ENCODE measurements at regions not wholly inside any gene's neighbourhood (a gene's known extent, or its start where the extent isn't known, plus 50 kb on each side); places are given as distances from the start of the nearest gene placed in this dataset.

DNA sequence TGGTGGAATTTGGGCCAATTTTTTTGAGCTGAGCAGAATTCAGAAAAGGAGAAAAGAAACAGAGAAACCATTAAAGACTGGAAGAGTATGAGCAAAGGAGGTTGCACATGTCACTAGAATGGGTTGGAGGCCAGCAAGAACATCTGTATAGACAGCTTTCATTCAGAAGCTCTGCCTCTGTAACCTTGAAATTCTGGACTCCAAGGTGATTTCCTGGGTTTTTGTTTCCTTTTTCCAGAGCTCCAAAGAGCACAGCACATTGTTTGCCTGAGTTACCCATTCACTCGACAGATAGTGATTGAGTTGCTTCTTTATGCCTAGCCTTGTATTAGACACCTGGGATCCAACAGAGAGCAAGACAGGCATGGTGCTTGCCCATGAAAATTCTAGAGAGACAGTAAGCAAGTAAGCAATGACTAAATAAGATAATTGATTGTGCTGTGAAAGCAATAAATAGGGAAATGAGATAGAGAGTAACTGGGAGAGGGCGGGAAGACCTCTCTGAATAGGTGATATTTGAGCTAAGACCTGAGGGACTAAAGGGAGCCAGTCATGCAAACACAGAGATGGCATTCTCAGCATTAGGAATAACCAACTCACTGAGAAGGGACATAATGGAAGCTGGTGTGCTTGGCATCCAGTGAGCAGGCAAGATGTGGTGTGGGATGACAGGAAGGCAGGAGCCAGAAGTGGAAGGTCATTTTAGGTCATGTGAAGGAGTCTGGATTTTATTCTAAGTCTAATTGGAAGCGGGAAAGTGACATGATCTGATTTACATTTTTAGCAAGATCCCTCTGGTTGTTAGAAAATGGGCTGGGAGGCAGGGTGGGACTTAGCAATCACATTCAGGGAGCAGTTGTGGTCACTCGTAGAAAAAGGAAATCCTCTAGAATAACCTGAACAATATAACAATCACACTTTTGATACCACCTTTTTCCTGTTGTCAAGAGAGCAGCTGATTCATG, 197.5 kb downstream of the HS3ST3A1 start:
- H3K4me3 ChIP-seq (ENCODE audit: low read depth, low read length) = no peak overlapping the region
- H3K27me3 ChIP-seq (ENCODE audit: control insufficient read depth, insufficient read depth, low read length) = no peaks in the 10 kb centered on the region
- H3K36me3 ChIP-seq (ENCODE audit: control insufficient read depth, insufficient read depth, low read length) = no peaks in the 10 kb centered on the region
- TF ChIP-seq, protein P1, sequence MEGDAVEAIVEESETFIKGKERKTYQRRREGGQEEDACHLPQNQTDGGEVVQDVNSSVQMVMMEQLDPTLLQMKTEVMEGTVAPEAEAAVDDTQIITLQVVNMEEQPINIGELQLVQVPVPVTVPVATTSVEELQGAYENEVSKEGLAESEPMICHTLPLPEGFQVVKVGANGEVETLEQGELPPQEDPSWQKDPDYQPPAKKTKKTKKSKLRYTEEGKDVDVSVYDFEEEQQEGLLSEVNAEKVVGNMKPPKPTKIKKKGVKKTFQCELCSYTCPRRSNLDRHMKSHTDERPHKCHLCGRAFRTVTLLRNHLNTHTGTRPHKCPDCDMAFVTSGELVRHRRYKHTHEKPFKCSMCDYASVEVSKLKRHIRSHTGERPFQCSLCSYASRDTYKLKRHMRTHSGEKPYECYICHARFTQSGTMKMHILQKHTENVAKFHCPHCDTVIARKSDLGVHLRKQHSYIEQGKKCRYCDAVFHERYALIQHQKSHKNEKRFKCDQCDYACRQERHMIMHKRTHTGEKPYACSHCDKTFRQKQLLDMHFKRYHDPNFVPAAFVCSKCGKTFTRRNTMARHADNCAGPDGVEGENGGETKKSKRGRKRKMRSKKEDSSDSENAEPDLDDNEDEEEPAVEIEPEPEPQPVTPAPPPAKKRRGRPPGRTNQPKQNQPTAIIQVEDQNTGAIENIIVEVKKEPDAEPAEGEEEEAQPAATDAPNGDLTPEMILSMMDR (IDR thresholded peaks at IDR 0.05; ENCODE audit: insufficient read depth, low read length, poor library complexity, severe bottlenecking) = no peak
- DNase-seq (ENCODE audit: low read depth) = no peak

DNA sequence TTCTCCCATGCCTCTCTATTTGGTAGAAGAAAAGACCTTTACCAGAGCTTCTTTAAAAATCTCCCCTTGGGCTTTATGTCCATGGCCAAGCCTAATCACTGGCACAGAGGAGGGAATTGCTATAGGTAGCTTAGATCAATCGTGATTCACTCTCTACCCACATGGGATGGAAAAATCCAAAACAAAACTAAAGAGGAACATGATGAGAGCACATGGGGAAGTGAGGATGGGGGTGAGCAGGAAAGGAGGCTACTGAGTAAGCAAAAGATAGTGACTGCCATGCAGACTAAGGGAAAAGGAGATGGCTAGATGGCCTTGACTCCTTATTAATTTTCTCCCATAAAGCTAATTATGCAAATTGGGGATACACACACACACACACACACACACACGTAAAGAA, 201.2 kb downstream of the HS3ST3A1 start:
- no peak overlapping the region for H3K4me3 ChIP-seq (ENCODE audit: low read depth, low read length)
- H3K36me3 ChIP-seq (ENCODE audit: control insufficient read depth, insufficient read depth, low read length) = no peaks in the 10 kb centered on the region
- TF ChIP-seq, protein P1 (IDR thresholded peaks at IDR 0.05; ENCODE audit: insufficient read depth, low read length, poor library complexity, severe bottlenecking) = no peak
- H3K27me3 ChIP-seq (ENCODE audit: control insufficient read depth, insufficient read depth, low read length) = no peaks in the 10 kb centered on the region
- no peak for DNase-seq (ENCODE audit: low read depth)

DNA sequence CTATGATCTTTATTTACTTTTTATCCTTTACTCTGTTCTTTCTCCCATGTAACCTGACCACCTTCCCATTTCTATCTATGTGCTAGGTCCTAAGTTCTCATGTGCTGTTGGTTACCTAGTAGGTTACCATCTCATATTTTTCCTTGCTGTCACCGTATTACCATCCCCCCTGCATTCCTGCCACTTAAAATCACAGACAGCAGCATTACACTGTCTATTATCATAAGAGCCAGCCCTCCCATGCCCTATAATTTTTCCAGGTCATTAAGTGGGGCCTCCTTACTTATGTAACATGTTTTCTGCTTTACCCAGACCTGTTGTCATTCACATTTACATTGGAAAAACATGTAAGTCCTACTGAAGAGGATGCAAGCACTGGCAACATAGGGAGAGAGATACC, 202.9 kb downstream of the HS3ST3A1 start:
- no peak overlapping the region for H3K4me3 ChIP-seq (ENCODE audit: low read depth, low read length)
- no peaks in the 10 kb centered on the region for H3K27me3 ChIP-seq (ENCODE audit: control insufficient read depth, insufficient read depth, low read length)
- DNase-seq (ENCODE audit: low read depth) = no peak
- no peaks in the 10 kb centered on the region for H3K36me3 ChIP-seq (ENCODE audit: control insufficient read depth, insufficient read depth, low read length)
- TF ChIP-seq, protein P1 (IDR thresholded peaks at IDR 0.05; ENCODE audit: insufficient read depth, low read length, poor library complexity, severe bottlenecking) = no peak

DNA sequence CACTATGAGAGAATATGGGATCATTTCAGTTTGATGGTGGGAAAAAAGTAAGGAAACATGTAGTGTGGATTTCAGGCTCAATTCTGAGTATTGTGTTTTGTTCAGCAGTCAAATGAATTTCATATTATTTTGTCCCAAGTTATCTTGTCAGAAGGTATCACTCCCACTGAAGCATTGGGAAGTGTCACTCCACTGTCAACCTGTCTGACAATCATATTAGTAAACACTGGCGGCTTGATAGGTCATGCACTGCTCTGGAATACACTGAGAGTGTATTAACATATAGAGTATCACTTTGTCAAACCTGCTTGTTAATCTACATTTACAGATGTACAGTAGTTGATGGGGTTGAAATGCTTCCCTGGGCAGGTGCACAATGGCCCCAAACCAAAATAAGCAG, 203.6 kb downstream of the HS3ST3A1 start:
- Histone ChIP-seq H3K36me3 (ENCODE audit: control insufficient read depth, insufficient read depth, low read length) (no peaks in the 10 kb centered on the region), H3K4me3 (ENCODE audit: low read depth, low read length) (no peak overlapping the region), H3K27me3 (ENCODE audit: control insufficient read depth, insufficient read depth, low read length) (no peaks in the 10 kb centered on the region)
- no peak for DNase-seq (ENCODE audit: low read depth)
- TF ChIP-seq, protein P1 (IDR thresholded peaks at IDR 0.05; ENCODE audit: insufficient read depth, low read length, poor library complexity, severe bottlenecking) = no peak

DNA sequence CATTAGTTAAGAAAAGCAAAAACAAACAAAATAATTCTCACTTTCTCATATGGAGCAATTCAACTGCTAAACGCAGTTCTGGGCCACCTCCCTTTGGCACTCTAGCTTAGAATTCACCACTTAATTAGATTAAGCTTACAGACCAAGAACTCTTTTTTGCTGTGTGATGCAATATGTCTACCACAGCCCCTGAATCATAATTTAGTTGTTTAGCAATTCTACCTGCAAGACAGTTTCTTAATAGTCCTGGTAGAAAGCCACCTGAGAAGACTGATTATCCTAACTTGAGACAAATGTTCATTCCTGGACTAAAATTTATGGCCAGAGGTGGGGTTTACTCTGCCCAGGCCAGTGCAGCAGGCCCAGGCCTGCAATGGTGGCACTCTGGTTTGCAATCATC, 205.9 kb downstream of the HS3ST3A1 start:
- TF ChIP-seq, protein P1 (IDR thresholded peaks at IDR 0.05; ENCODE audit: insufficient read depth, low read length, poor library complexity, severe bottlenecking) = no peak
- DNase-seq (ENCODE audit: low read depth) = no peak
- Histone ChIP-seq H3K27me3 (ENCODE audit: control insufficient read depth, insufficient read depth, low read length) (no peaks in the 10 kb centered on the region), H3K36me3 (ENCODE audit: control insufficient read depth, insufficient read depth, low read length) (no peaks in the 10 kb centered on the region), H3K4me3 (ENCODE audit: low read depth, low read length) (no peak overlapping the region)

All from kidney epithelial cell (primary cell).